NCI-H146 (cell line): ENCODE measurements at regions not wholly inside any gene's neighbourhood (a gene's known extent, or its start where the extent isn't known, plus 50 kb on each side); places are given as distances from the start of the nearest gene placed in this dataset.
"Not testable (repeated sequence)": the region's sequence is repeated elsewhere in the genome, so short reads cannot be mapped to it uniquely, and the experiment has no call there.

Source experiments
- DNase-seq: peaks from one replicate; lab custom pipeline; 2025; lab: John Stamatoyannopoulos, UW

- no peak for DNase-seq
Observed at GRCh38 chr3:127520993-127521392, 69.5 kb downstream of the TPRA1 start.

- no peak for DNase-seq
Observed at GRCh38 chr3:127518456-127519081, 72.0 kb downstream of the TPRA1 start.

- no peak for DNase-seq
Observed at GRCh38 chr3:127512256-127512655, 78.3 kb downstream of the TPRA1 start.

GRCh38 chr3:127501177-127501576, 89.4 kb downstream of the TPRA1 start:
- no peak for DNase-seq

GRCh38 chr3:127497676-127498075, 92.9 kb downstream of the TPRA1 start:
- DNase-seq, result no peak

GRCh38 chr3:127497166-127497565, 93.4 kb downstream of the TPRA1 start:
- DNase-seq, result no peak

- no peak for DNase-seq
Observed at GRCh38 chr3:127495821-127496655, 94.5 kb downstream of the TPRA1 start.

- DNase-seq, result no peak
Observed at GRCh38 chr3:127493924-127494646, 96.4 kb downstream of the TPRA1 start.

GRCh38 chr3:127492426-127492825, 98.1 kb downstream of the TPRA1 start:
- no peak for DNase-seq

GRCh38 chr3:127491909-127492308, 98.6 kb downstream of the TPRA1 start:
- DNase-seq, result no peak

- DNase-seq, result no peak
Observed at GRCh38 chr3:127491323-127491722, 99.2 kb downstream of the TPRA1 start.

GRCh38 chr3:127491024-127491305, 99.6 kb downstream of the TPRA1 start:
- not testable (repeated sequence) for DNase-seq

GRCh38 chr3:127490271-127491023, 100.1 kb downstream of the TPRA1 start:
- no peak for DNase-seq

- DNase-seq, result no peak
Observed at GRCh38 chr3:127489357-127489756, 101.2 kb downstream of the TPRA1 start.

- DNase-seq, result no peak
Observed at GRCh38 chr3:127488740-127489139, 101.8 kb downstream of the TPRA1 start.

GRCh38 chr3:127488141-127488672, 102.3 kb downstream of the TPRA1 start:
- DNase-seq, result no peak

GRCh38 chr3:127487196-127487595, 103.3 kb downstream of the TPRA1 start:
- no peak for DNase-seq

GRCh38 chr3:127486321-127486944, 104.1 kb downstream of the TPRA1 start:
- no peak for DNase-seq

- no peak for DNase-seq
Observed at GRCh38 chr3:127485396-127486170, 105.0 kb downstream of the TPRA1 start.

GRCh38 chr3:127484601-127485388, 105.7 kb downstream of the TPRA1 start:
- no peak for DNase-seq
